Renal pelvis (tissue), 1 donor: ENCODE measurements at regions not wholly inside any gene's neighbourhood (a gene's known extent, or its start where the extent isn't known, plus 50 kb on each side); places are given as distances from the start of the nearest gene placed in this dataset.
"Not testable (repeated sequence)": the region's sequence is repeated elsewhere in the genome, so short reads cannot be mapped to it uniquely, and the experiment has no call there.

Experiments used
- DNase-seq: peaks from one replicate; pipeline ENCODE4 v3.0.0-alpha.2; 2013

DNA sequence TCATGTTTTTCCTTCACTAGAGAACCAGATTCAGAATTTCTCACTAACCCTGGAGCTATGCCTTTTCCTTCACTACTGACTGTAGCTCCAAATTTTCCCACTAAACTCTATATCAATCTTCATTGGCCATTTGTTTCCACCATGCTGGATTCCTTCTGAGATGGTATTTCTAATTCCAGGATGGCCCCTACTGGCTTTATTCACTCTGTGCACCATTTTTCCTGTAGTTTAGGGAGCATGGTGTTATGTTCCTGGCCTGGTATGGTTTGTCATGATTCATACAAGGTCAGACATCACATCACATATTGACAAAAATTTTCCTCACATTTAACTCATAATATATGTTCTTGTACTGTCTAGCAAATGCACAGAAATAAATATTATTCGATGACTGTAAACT, 229.2 kb upstream of the TFPI start:
- DNase-seq: no peak

DNA sequence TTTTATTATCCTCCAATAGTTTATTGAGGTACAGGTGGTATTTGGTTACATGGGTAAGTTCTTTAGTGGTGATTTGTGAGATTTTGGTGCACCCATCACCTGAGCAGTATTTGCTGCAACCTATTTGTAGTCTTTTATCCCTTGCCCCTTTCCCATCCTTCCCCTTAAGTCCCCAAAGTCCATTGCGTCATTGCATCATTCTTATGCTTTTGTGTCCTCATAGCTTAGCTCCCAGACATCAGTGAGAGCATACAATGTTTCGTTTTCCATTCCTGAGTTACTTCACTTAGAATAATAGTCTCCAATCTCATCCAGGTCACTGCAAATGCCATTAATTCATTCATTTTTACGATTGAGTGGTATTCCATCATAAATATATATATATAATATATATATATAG, 229.9 kb upstream of the TFPI start:
- not testable (repeated sequence) for DNase-seq

DNA sequence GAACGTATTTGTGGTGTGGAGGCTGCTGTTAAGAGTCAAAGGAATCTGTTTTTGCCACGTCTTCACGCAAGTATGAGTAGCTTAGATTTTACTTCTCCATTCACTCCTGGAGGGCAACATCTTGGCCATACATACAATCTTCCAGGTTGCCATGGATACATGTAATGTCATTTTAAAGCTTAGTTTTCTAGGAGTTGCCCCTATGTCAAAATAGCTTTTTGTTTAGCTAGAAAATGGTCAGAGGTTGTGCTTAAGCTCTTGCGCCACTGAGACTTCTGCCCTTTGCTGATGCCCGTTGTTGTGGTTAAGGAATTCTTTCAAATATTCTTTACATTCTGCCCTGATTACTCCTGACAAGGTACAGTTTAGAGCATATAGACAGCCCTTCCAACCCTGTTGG, 245.4 kb upstream of the TFPI start:
- DNase-seq: no peak

DNA sequence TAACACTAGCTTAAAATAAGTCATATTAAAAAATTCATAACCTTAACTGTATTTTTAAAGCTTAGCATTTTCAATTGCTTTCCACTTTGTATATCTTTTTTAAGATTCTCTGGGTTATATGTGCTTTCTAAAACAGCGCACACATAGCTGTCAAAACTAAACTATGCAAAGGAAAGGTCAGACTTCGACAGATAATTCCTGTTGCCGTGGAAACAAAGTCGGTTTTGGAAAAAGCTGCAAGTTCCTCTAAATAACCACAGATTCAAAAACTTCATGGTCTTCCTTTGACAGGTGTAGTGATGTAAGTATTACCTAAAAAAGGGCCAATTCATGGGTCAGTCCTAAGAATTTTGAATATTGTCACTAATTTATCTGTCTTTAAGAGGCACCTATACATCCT, 249.6 kb upstream of the TFPI start:
- no peak for DNase-seq

DNA sequence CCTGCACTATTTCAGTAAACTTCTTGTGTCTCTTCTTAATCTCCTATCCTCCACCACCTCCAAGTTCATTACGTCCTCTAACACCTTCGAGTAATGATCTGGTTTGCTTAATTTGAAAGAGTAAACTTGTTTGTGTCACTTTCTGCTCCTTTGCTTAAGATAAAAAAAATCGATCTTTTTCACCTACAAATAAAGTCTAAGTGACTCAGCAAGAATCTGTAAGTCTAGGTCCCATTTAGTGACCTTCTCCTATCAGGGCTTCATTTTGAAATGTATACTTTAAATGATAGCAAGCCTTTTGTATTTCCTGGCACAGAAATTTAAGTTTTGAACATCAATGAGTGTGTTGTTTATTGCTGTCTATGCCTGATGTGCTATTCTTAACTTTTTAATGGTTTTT, 260.9 kb upstream of the TFPI start:
- no peak for DNase-seq

DNA sequence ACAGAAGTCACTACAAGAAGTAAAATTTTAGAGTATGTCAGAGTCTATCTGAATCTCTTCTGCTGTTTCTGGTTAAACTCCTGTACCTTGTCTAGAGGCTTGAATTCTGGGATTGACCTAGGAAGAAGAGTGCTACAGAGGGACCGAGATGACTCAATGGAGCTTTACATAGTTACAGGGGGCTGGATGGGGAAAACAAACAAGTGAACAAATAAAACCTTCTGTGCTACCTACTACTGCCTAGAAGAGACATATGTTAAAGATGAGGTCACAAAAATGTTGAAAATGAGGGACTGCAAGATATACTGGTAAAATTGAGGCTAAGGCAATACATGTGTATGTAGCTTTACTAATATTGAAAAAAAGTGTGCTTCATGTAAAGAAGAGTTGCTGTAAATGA, 265.4 kb upstream of the TFPI start:
- no peak for DNase-seq

DNA sequence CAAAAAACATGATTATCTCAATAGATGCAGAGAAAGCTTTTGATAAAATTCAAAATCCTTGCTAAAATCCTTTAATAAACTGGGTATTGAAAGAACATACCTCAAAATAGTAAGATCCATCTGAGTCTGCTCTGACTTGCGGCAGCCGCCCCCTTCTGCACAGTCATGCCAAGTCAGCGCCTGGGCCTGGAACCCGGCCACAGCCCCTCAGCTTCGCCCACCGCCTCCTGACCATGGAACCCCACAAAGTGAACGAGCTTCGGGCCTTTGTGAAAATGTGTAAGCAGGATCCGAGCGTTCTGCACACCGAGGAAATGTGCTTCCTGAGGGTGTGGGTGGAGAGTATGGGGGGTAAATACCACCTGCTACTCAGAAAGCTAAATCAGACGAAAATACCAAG, 270.9 kb upstream of the TFPI start:
- no peak for DNase-seq

DNA sequence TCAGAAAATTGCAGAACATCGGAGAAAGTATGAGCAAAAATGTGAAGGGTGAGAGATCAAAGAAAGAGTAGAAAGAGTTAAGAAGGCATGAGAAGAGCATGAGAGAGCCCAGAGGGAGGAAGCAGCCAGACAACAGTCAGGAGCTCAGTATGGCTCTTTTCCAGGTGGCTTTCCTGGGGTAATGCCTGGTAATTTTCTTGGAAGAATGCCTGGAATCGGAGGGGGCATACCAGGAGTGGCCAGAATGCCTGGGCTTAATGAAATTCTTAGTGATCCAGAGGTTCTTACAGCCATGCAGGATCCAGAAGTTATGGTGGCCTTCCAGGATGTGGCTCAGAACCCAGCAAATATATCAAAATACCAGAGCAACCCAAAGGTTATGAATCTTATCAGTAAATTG, 271.8 kb upstream of the TFPI start:
- DNase-seq: no peak

DNA sequence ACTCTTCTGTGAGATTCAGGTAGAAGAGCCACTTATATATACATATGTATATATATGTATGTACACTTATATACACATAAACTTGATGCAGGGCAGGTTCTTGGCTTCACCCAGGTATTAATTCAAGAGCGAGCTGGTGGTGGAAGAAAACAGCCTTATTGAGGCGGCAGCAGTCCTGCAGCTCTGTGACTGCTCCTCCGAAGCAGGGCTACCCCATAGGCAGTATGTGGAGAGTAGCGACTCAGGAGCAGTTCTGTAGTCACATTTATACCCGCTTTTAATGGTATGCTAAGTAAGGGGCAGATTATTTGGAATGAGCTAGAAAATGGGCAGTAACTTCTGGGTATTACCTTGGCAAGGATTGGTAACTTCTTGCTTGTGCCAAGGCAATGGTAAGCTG, 280.6 kb upstream of the TFPI start:
- DNase-seq: no peak

DNA sequence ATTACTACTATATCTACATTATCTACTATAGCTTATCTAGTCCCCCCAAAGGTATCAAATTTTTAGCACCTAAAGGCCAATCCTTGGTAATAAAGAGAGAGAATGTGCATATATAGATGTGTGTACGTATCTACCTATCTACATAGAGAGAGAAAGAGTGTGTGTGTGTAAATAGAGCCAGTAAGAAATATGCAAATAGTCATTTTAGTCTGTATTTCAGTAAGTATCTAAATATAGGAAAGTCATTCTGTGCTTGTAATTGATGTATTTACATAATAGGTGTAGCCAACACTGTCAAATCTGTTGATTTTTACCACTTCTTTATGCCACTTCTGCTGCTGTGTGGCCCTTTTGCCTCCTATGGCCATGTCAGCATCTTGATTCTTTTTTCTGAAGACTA, 284.5 kb upstream of the TFPI start:
- no peak for DNase-seq

DNA sequence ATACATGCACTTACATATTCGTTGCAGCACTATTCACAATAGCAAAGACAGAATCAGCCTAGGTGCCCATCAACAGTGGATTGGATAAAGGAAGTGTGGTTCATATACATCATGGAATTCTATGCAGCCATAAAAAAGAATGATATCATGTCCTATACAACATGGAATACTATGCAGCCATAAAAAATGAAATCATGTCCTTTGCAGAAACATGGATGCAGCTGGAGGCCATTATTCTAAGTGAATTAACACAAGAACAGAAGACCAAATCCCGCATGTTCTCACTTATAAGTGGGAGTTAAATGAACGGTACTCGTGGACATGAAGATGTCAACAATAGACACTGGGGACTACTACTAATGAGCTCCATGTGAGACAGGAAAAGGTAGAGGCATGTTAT, 288.1 kb upstream of the TFPI start:
- DNase-seq: no peak

DNA sequence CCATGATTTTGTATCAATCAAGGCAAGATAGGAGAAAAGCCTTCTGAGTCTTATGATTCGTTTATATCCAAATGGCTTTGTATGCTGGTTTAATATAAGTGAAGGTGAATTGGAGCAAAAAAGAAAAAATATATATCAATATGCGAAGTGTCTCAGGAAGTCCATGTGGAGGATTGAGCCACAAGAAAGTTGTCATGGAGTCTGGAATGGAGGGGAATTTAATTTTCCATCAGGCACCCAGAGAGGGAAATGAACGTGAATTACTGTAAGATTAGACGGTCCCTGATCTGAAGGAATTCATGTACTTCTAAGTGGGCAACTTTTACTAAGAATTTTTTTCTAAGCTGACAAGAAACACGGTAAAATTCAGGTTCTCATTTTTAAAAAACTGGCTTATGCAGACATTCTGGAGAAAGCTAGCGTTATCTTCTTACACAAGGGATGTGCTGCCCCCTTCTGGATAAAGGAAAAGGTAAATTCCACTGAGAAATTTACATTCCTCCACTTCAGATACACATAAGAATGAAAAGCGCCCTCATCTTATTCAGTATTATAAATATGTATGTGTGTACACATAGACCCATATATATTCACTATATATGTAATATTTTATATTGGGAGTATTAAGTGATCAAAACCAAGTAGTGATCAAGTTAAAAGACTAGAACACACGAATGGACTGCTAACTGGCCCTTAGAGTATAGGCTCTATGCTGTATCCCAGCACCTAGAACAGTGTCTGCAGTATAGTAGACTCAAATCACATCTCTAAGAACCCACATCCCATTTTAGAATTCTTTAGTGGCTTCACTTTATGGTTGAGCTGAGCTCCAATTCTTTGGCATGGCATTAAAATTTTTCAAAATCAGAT, 289.0 kb upstream of the TFPI start:
- DNase-seq: peak; percentile 62

DNA sequence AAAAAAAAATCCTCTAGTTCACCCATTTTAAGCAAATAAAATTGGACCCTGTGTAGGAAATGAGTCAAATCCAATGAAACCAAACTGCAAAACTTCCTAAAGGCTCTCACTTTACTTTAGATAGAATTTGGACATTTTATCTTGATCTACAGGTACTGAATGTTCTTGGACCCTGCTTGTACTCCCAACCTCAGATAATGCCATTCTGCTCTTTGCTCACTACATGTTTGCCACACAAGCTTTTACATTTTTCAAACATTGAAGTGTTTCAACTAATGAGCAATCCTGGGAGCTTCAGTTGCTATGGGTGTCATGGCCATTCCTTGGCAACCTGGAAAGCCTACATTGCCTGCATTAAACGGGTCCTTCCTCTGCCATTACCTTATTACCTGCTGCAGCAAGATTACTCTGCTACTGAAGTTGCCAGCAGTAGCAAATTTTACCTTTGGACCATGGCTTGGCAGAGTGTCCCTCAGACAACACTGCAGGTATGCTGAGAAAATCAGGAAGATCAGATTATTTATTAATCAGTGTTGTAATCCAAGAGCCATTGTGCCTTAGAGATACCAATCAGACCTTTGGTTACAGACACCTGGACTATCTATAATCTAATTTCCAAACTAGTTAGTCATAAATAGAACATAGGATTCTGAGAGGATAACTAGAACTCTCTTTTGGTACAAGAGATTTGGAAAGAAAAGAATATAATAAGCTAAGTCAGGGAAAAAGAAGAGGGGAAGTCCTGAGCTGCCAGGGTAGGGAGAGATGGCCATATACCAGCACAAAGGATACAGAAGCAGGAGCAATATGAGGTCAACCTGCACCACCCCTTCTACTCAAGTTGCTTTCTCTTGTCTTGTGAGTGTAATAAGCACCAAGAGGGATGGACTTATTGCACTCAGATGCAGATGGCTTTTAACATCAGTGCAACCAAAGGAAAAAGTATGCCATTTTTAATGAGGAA, 293.3 kb upstream of the TFPI start:
- DNase-seq: no peak

DNA sequence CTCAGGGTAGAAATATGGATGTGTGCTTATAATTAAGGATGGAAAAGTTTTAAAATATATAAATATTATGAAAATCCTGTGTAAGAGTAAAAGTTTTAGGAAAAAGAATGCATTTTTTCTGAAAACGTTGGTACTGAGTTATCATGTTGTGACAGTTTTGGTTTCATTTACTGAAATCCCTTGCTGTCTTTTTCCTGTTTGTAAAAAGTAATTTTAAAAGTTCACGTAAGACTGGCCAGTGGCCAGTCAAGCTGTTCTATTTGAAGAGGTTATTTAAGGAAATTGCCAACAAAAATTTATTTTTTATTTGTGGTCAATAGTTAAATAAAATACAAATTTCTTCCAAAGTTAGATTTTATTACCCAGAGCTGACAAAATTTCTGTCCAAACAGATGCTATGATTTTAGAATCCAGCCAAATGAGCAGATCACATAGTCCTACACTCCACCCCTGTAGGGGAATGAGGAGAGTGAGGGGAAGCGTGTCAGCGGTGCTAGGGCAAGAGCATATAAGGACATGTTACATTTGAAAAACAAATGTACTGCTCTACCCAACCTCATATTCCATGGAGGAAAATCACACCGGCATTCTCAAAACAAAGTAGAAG, 297.8 kb upstream of the TFPI start:
- no peak for DNase-seq

DNA sequence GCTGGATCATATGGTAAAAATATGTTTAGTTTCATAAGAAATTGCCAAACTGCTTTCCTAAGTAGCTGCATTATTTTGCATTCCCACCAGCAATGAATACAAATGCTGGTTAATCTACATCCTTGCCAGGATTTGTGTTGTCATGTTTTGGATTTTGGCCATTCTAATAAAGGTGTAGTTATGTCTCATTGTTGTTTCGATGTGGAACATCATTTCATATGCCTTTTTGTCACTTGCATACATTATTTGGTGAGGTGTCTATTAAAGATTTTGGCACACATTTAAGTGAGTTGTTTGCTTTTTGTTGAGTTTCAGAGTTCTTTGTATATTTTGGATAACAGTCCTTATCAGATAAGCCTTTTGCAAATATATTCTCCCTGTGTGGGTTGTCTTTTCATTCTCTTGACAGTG, 299.2 kb upstream of the TFPI start:
- no peak for DNase-seq

DNA sequence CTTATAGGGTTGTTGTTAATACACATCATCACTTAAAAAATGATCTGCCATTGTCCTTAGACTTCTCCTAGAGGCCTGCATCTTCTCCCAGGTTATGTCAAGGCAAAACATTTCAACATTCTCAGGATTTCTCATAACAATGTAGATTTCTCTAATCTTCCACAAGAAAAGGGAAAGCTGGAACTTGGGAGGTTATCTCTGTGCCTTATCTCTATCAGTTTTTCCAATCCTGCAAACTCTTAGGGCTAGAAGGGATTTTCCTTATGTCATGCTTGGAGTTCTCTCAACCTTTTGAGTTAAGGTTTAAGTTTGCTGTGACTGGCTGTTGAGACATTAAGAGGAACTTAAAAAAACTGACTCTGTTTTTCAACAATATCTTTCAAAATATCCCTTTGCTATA, 300.6 kb upstream of the TFPI start:
- no peak for DNase-seq

DNA sequence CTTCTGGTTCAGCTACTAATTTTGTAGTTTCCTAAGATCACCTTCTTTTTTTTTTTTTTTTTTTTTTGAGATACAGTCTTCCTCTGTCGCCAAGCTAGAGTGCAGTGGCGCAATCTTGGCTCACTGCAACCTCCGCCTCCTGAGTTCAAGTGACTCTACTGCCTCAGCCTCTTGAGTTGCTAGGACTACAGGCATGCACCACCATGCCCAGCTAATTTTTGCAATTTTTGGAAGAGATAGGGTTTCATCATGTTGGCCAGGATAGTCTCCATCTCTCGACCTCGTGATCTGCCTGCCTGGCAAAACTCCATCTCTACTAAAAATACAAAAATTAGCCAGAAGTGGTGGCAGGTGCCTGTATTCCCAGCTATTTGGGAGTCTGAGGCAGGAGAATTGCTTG, 301.5 kb upstream of the TFPI start:
- DNase-seq: no peak

DNA sequence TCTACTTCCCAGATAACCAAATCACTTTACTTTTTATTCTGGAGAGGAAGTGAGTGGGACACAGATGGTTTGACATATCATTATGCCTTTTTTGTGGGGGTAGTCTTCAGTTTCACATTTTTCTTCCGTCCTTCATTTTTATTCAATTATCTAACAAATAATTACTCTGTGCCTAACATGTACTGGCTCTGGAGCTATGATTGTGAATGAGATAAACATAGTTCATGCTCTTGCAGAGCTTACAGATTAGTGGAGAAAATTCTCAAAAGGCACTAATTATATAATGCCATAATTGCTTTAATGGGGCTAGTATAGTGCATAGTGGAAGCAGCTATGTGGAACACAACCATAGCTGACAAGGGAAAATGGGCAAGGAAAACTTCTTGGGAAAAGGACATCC, 303.6 kb upstream of the TFPI start:
- no peak for DNase-seq

DNA sequence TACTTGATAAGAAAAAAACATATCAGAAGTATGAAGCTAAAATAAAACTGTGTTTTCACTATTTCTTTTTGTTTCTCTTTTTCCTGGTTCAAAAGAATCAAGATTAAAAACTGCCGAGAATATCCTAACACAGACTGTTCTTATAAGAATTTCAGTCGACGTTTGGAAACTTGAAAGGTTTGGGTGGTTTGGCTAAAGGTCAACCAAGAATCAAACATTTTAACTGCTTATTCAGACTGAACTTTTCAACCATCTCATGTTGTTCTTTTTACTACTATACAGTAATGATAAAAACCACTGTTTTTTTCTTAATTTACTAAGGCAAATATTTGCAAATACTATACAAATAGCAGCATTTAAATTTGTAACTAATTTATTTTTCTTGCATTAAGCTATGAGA, 308.5 kb upstream of the TFPI start:
- DNase-seq: no peak

DNA sequence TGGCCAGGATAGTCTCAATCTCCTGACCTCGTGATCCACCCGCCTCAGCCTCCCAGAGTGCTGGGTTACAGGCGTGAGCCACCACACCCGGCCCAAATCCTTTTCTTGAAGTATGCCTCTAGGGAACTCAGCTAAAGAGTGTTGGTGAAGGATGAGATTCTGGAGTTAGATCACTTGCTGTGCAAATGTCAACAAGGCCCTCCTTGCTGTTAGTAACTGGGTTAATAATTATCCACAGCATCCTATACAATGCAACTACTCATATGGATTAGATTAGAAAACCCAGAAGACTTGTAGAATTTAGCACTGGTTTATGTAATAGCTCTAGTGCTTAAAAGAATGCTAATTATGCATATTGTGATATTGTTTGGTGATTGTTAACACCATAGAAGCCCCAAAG, 310.8 kb upstream of the TFPI start:
- no peak for DNase-seq

DNA sequence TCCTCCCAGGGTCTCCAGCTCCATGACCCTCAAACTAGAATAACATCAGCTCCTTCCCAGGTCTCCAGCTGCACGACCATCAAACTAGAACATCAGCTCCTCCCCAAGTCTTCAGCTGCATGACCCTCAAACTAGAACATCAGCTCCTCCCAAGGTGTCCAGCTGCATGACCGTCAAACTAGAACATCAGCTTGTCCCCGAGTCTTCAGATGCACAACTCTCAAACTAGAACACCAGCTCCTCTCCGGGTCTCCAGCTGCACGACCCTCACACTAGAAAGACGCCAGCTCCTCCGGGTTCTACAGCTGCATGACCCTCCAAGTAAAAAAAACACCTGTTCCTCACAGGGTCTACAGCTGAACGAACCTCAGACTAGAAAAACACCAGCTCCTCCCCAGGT, 312.9 kb upstream of the TFPI start:
- DNase-seq: no peak

DNA sequence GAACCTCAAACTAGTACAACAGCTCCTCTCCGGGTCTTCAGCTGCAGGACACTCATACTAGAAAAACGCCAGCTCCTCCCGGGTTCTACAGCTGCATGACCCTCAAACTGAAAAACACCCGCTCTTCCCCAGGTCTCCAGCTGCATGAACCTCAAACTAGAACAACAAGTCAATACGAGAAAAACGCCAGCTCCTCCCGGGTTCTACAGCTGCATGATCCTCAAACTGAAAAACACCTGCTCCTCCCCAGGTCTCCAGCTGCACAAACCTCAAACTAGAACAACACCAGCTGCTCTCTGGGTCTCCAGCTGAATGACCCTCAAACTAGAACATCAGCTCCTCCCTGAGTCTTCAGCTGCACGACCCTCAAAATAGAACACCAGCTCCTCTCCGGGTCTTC, 315.0 kb upstream of the TFPI start:
- no peak for DNase-seq

DNA sequence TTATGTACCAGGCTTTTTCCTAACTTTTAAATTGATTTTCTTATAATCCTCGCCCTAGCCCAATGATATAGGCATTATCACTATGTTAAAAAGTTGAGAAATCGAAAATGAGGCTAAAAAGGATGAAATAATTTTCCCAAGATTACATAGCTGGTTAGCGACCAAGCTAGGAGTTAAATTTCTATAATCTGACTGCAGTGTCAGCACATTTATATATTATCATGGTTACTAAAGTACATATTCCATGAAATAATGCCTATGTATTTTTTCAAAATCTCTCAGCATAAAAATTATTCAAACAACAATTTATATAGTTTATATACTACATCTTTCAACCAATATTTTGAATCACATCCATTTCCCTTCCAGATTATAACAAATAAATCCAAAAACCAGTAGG, 317.3 kb upstream of the TFPI start:
- no peak for DNase-seq
